DMS53 (cell line): ENCODE measurements at regions not wholly inside any gene's neighbourhood (a gene's known extent, or its start where the extent isn't known, plus 50 kb on each side); places are given as distances from the start of the nearest gene placed in this dataset.
A peak's percentile ranks its signal among the peaks of the same experiment; 100 is the strongest.

ENCODE experiments used
- DNase-seq: peaks from one replicate; lab custom pipeline; 2025; lab: John Stamatoyannopoulos, UW

GRCh38 chr2:176729706-176730569 lies 460.7 kb downstream of the MTX2 start:
- DNase-seq = no peak

- no peak for DNase-seq
These were observed 463.5 kb downstream of the MTX2 start for GRCh38 chr2:176732780-176733179.

- no peak for DNase-seq
These were observed 464.6 kb downstream of the MTX2 start for GRCh38 chr2:176733698-176734430.

GRCh38 chr2:176734868-176735267 lies 465.6 kb downstream of the MTX2 start:
- DNase-seq = no peak

- DNase-seq = no peak
These were observed 470.3 kb upstream of the HNRNPA3 start for GRCh38 chr2:176742271-176742670.

- DNase-seq = no peak
These were observed 468.9 kb upstream of the HNRNPA3 start for GRCh38 chr2:176743671-176744070.

- no peak for DNase-seq
These were observed 468.4 kb upstream of the HNRNPA3 start for GRCh38 chr2:176744146-176744545.

GRCh38 chr2:176745543-176746200 lies 466.9 kb upstream of the HNRNPA3 start:
- DNase-seq = no peak

GRCh38 chr2:176746411-176746810 lies 466.2 kb upstream of the HNRNPA3 start:
- DNase-seq = no peak

- DNase-seq = no peak
These were observed 465.1 kb upstream of the HNRNPA3 start for GRCh38 chr2:176747506-176747905.

- DNase-seq = no peak
These were observed 464.7 kb upstream of the HNRNPA3 start for GRCh38 chr2:176747928-176748327.

GRCh38 chr2:176748662-176749061 lies 463.9 kb upstream of the HNRNPA3 start:
- no peak for DNase-seq

GRCh38 chr2:176751314-176752227 lies 461.0 kb upstream of the HNRNPA3 start:
- DNase-seq = no peak

- DNase-seq = no peak
These were observed 460.3 kb upstream of the HNRNPA3 start for GRCh38 chr2:176752295-176752694.

- DNase-seq = peak; percentile 14
These were observed 459.4 kb upstream of the HNRNPA3 start for GRCh38 chr2:176753205-176753604.

GRCh38 chr2:176753752-176754474 lies 458.7 kb upstream of the HNRNPA3 start:
- peak; percentile 64 for DNase-seq

- no peak for DNase-seq
These were observed 457.0 kb upstream of the HNRNPA3 start for GRCh38 chr2:176755537-176756135.

- DNase-seq = no peak
These were observed 454.2 kb upstream of the HNRNPA3 start for GRCh38 chr2:176758426-176758825.

GRCh38 chr2:176760439-176760838 lies 452.2 kb upstream of the HNRNPA3 start:
- no peak for DNase-seq

GRCh38 chr2:176763130-176763529 lies 449.5 kb upstream of the HNRNPA3 start:
- no peak for DNase-seq
